ENCODE measurements at regions not wholly inside any gene's neighbourhood (a gene's known extent, or its start where the extent isn't known, plus 50 kb on each side); places are given as distances from the start of the nearest gene placed in this dataset.

GRCh38 chr1:71307451-71307850 is 226.6 kb upstream of the ZRANB2 start:
- DNase-seq (ENCODE audit: low read depth) = peak; percentile 48
- H3K4me3 ChIP-seq (ENCODE audit: low read depth, low read length) = no peak overlapping the region
- no peak for TF ChIP-seq CTCF (IDR thresholded peaks at IDR 0.05; ENCODE audit: insufficient read depth, low read depth, low read length, missing control alignments)

GRCh38 chr1:71304125-71304524 is 223.3 kb upstream of the ZRANB2 start:
- no peak overlapping the region for H3K4me3 ChIP-seq (ENCODE audit: low read depth, low read length)
- DNase-seq (ENCODE audit: low read depth) = no peak
- TF ChIP-seq CTCF (IDR thresholded peaks at IDR 0.05; ENCODE audit: insufficient read depth, low read depth, low read length, missing control alignments) = no peak

GRCh38 chr1:71303617-71304041 is 222.8 kb upstream of the ZRANB2 start:
- TF ChIP-seq CTCF (IDR thresholded peaks at IDR 0.05; ENCODE audit: insufficient read depth, low read depth, low read length, missing control alignments) = no peak
- no peak overlapping the region for H3K4me3 ChIP-seq (ENCODE audit: low read depth, low read length)
- DNase-seq (ENCODE audit: low read depth) = no peak

- TF ChIP-seq CTCF (IDR thresholded peaks at IDR 0.05; ENCODE audit: insufficient read depth, low read depth, low read length, missing control alignments) = no peak
- DNase-seq (ENCODE audit: low read depth) = no peak
- no peak overlapping the region for H3K4me3 ChIP-seq (ENCODE audit: low read depth, low read length)
These were observed 217.8 kb upstream of the ZRANB2 start for GRCh38 chr1:71298633-71299032.

GRCh38 chr1:71296551-71297134 is 215.8 kb upstream of the ZRANB2 start:
- DNase-seq (ENCODE audit: low read depth) = no peak

GRCh38 chr1:71295350-71295749 is 214.5 kb upstream of the ZRANB2 start:
- no peak overlapping the region for H3K4me3 ChIP-seq (ENCODE audit: low read depth, low read length)
- no peak for DNase-seq (ENCODE audit: low read depth)
- TF ChIP-seq CTCF (IDR thresholded peaks at IDR 0.05; ENCODE audit: insufficient read depth, low read depth, low read length, missing control alignments) = no peak

More at GRCh38 chr1:71296551-71297134, 215.8 kb upstream of the ZRANB2 start:
- TF ChIP-seq CTCF (IDR thresholded peaks at IDR 0.05; ENCODE audit: insufficient read depth, low read depth, low read length, missing control alignments) = no peak
- no peak overlapping the region for H3K4me3 ChIP-seq (ENCODE audit: low read depth, low read length)

DNA sequence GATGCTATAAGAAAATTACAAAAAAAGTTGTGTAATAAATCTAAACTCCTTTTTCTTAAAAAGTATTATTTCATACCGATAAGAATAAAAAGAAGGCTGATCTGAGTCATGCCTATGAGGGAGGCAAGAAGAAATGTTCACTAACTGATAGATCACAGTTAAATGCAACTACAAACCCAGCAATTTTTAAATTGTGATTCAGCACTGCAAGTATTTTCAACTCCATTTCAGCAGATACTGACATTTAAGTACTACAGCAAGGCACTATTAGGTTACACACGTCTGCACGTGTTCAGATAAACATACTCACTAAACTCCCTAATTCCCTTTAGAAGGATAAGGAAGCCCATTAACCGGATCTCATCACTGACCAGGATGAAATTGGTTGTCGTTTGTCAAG is 213.3 kb upstream of the ZRANB2 start:
- no peak for DNase-seq (ENCODE audit: low read depth)
- TF ChIP-seq CTCF (IDR thresholded peaks at IDR 0.05; ENCODE audit: insufficient read depth, low read depth, low read length, missing control alignments) = no peak
- no peak overlapping the region for H3K4me3 ChIP-seq (ENCODE audit: low read depth, low read length)
